ENCODE measurements at regions not wholly inside any gene's neighbourhood (a gene's known extent, or its start where the extent isn't known, plus 50 kb on each side); places are given as distances from the start of the nearest gene placed in this dataset.

- DNase-seq: no peak
Measured at GRCh38 chr6:165814679-165815078, 151.6 kb upstream of the PDE10A start.

GRCh38 chr6:165811512-165811911 lies 148.5 kb upstream of the PDE10A start:
- no peak for DNase-seq

- DNase-seq: no peak
Measured at GRCh38 chr6:165808021-165808420, 145.0 kb upstream of the PDE10A start.

- DNase-seq: no peak
Measured at GRCh38 chr6:165807249-165807960, 144.4 kb upstream of the PDE10A start.

GRCh38 chr6:165806126-165806810 lies 143.2 kb upstream of the PDE10A start:
- DNase-seq: no peak

GRCh38 chr6:165805636-165806035 lies 142.6 kb upstream of the PDE10A start:
- no peak for DNase-seq

GRCh38 chr6:165805067-165805555 lies 142.1 kb upstream of the PDE10A start:
- no peak for DNase-seq

GRCh38 chr6:165804331-165805066 lies 141.5 kb upstream of the PDE10A start:
- no peak for DNase-seq

- DNase-seq: no peak
Measured at GRCh38 chr6:165800337-165800736, 137.3 kb upstream of the PDE10A start.

GRCh38 chr6:165799391-165800153 lies 136.5 kb upstream of the PDE10A start:
- no peak for DNase-seq

- no peak for DNase-seq
Measured at GRCh38 chr6:165798991-165799390, 135.9 kb upstream of the PDE10A start.

- DNase-seq: no peak
Measured at GRCh38 chr6:165794179-165794601, 131.1 kb upstream of the PDE10A start.

GRCh38 chr6:165793287-165793825 lies 130.3 kb upstream of the PDE10A start:
- DNase-seq: no peak

GRCh38 chr6:165791876-165792437 lies 128.9 kb upstream of the PDE10A start:
- no peak for DNase-seq

GRCh38 chr6:165791306-165791705 lies 128.3 kb upstream of the PDE10A start:
- DNase-seq: no peak

- DNase-seq: no peak
Measured at GRCh38 chr6:165782812-165783211, 119.8 kb upstream of the PDE10A start.

- DNase-seq: no peak
Measured at GRCh38 chr6:165782134-165782533, 119.1 kb upstream of the PDE10A start.

GRCh38 chr6:165777680-165778079 lies 114.6 kb upstream of the PDE10A start:
- no peak for DNase-seq

- DNase-seq: no peak
Measured at GRCh38 chr6:165776691-165777090, 113.7 kb upstream of the PDE10A start.

GRCh38 chr6:165775721-165776120 lies 112.7 kb upstream of the PDE10A start:
- no peak for DNase-seq

GRCh38 chr6:165774903-165775601 lies 112.0 kb upstream of the PDE10A start:
- DNase-seq: no peak
